ENCODE measurements at regions not wholly inside any gene's neighbourhood (a gene's known extent, or its start where the extent isn't known, plus 50 kb on each side); places are given as distances from the start of the nearest gene placed in this dataset.
"Not testable (repeated sequence)": the region's sequence is repeated elsewhere in the genome, so short reads cannot be mapped to it uniquely, and the experiment has no call there.

DNA sequence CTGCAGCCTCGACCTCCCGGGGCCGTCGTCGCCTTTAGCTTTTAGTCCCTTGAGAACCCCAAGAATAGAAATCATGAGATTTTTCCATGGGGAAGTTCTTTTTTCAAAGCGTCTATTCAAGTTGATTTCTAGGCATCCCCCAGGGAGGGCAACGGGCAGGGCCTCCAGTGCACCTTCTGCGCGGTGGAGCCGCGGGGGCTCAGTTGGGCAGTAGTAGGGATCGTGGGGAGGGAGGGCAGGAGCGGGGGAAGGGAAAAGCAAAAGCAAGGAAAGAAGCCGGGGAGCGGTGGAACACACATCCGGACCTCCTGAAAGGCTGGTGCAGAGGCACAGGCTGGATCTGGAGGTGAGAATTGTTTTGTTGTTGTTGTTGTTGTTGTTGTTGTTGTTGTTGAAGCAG, 103.4 kb downstream of the PPIAL4G start:
- H3K4me3 ChIP-seq (replicated peaks; ENCODE audit: low read depth, low read length): no peak overlapping the region
- TF ChIP-seq, protein P1, sequence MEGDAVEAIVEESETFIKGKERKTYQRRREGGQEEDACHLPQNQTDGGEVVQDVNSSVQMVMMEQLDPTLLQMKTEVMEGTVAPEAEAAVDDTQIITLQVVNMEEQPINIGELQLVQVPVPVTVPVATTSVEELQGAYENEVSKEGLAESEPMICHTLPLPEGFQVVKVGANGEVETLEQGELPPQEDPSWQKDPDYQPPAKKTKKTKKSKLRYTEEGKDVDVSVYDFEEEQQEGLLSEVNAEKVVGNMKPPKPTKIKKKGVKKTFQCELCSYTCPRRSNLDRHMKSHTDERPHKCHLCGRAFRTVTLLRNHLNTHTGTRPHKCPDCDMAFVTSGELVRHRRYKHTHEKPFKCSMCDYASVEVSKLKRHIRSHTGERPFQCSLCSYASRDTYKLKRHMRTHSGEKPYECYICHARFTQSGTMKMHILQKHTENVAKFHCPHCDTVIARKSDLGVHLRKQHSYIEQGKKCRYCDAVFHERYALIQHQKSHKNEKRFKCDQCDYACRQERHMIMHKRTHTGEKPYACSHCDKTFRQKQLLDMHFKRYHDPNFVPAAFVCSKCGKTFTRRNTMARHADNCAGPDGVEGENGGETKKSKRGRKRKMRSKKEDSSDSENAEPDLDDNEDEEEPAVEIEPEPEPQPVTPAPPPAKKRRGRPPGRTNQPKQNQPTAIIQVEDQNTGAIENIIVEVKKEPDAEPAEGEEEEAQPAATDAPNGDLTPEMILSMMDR (IDR thresholded peaks at IDR 0.05; ENCODE audit: low read depth, low read length, missing control alignments): no peak
- no peak for DNase-seq (ENCODE audit: extremely low read depth, low read depth)

DNA sequence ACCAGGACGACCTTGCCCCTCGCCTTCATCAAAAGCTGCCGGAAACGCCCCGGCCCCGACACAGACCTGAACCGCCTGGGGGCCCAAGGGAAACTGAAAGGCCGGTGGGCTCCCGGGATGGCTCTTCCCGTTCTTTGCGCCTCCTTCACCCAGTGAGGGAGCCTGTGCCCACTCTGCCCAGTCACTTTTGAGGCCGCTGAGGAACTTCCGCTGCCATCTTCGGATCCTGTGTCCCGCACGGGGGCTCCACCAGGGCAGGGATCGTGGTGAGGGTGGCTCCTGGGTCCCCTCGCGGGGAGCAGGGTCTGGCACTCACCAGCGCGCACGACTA, 104.0 kb downstream of the PPIAL4G start:
- no peak overlapping the region for H3K4me3 ChIP-seq (replicated peaks; ENCODE audit: low read depth, low read length)
- DNase-seq (ENCODE audit: extremely low read depth, low read depth): no peak
- TF ChIP-seq, protein P1 (IDR thresholded peaks at IDR 0.05; ENCODE audit: low read depth, low read length, missing control alignments): no peak

DNA sequence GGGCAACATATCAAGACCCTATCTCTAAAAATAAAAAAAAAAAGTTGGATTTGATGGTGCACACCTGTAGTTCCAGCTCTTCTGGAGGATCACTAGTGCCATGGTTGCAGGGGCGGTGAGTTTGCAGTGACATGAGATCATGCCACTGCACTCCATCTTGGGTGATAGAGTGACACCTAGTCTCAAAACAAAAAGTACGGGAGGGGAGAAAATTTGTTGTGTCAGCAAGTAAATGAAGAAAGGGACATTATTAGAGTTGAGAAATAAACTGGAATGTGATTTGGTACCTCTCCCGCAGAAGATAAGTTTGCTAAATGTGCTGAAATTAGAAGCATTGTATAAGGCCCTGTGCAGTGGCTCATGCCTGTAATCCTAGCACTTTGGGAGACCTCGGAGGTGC, 105.1 kb downstream of the PPIAL4G start:
- not testable (repeated sequence) for H3K4me3 ChIP-seq (replicated peaks; ENCODE audit: low read depth, low read length); DNase-seq (ENCODE audit: extremely low read depth, low read depth)

DNA sequence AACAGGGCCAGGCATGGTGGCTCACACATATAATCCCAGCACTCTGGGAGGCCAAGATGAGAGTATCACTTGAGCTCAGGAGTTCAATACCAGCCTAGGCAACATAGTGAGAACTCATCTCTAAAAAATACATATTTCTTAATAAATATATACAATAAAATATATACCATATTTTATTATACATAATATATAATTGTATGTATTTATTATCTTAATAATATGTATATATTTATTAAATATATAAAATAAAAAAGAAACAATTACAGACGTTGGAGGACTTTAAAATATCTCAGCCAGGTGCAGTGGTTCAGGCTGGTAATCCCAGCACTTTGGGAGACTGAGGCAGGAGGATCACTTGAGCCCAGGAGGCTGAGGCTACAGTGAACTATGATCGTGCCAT, 106.1 kb downstream of the PPIAL4G start:
- not testable (repeated sequence) for DNase-seq (ENCODE audit: extremely low read depth, low read depth); H3K4me3 ChIP-seq (replicated peaks; ENCODE audit: low read depth, low read length)

DNA sequence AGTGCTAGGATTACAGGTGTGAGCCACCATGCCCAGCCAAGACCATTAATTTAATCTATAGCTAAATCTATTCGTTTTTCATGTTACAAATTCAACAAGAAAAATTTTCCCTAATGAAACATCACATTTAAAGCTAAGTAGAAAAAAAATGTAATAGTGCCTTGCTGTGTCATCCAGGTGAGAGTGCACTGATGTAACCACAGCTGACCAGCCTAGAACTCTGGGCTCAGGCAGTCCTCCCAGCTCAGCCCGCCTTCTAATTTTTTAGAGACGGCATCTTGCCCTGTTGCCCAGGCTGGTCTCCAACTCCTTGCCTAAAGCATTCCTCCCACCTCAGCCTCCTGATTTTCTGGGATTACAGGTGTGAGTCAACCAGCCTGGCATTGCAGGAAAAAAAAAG, 109.0 kb downstream of the PPIAL4G start:
- TF ChIP-seq, protein P1 (IDR thresholded peaks at IDR 0.05; ENCODE audit: low read depth, low read length, missing control alignments): no peak
- H3K4me3 ChIP-seq (replicated peaks; ENCODE audit: low read depth, low read length): no peak overlapping the region
- no peak for DNase-seq (ENCODE audit: extremely low read depth, low read depth)

DNA sequence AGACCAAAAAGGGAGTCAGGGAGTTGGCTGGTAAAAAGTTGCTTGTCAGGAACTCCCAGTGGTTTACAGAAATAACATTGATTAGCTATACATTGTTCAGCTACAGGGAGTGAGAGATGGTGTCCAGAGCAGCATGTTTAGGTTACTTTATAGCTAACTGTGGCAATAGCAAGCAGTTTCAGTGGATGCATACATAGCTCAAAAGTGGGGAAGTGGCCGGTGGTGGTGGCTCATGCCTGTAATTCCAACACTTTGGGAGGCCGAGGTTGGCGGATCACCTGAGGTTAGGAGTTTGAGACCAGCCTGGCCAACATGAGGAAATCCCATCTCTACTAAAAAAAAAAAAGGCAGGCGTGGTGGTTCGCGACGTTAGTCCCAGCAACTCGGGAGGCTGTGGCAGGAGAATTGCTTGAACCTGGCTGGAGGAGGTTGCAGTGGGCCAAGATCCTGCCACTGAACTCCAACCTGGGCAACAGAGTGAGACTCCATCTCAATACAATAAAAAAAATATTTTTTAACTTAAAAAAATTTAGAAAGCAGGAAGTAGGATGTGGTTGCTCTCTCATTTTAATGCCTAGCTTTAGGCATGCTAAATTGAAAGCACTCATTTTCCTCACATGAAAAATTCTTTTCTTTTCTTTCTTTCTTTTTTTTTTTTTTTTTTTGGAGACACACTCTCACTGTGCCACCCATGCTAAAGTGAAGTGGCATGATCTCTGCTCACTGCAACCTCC, 109.7 kb downstream of the PPIAL4G start:
- H3K4me3 ChIP-seq (replicated peaks; ENCODE audit: low read depth, low read length): no peak overlapping the region
- TF ChIP-seq, protein P1 (IDR thresholded peaks at IDR 0.05; ENCODE audit: low read depth, low read length, missing control alignments): no peak
- DNase-seq (ENCODE audit: extremely low read depth, low read depth): no peak

DNA sequence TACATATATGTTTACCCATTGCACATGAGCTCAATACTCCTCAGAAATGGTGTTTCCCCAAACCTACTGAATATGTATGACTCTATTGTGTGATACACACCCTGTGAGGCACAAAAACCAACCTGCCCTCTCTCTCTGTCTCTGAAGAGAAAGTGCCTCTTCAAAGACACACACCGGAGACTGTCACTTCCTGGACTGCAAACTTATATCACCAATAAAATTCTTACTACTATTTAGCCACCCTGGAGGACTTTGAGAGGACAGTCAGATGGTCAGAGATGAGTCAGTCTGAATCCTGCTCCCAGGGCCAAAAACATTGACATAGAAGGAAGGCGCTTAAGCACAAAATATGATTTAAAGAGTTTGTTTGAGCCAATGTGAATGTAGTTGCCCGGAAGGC, 110.4 kb downstream of the PPIAL4G start:
- H3K4me3 ChIP-seq (replicated peaks; ENCODE audit: low read depth, low read length): no peak overlapping the region
- TF ChIP-seq, protein P1 (IDR thresholded peaks at IDR 0.05; ENCODE audit: low read depth, low read length, missing control alignments): no peak
- DNase-seq (ENCODE audit: extremely low read depth, low read depth): no peak

DNA sequence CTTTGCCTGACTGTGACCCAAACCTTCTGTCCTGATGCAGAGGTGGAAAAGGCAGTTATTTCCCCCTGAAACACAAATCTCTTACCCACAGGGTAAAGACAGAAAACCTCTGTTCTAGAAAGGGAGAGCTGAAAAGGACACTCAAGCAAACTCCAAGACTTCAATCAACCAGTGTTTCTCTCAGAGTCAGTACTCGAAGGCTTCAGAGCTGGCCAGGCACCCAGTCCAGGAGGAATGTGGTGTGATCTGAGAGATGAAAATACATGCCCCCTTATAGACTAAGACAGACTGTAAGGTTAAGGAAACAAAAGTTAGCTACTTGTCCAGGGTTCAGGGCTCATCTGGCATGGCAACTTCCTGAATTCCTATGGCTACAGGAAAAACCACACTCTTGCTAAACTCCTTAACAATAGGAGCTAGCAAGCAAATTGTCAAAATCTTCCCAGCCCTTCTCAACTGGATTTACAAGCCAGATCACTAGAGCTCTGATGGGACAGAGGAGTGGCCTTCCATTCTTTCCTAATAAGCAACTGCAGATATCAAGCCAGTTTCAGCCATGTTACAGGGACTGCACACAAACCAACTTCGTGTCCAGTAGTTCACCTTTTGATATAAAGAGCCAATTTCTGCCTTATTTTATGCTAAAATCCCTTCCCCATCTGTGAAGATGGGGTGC, 110.9 kb downstream of the PPIAL4G start:
- DNase-seq (ENCODE audit: extremely low read depth, low read depth); H3K4me3 ChIP-seq (replicated peaks; ENCODE audit: low read depth, low read length): not testable (repeated sequence)

All from HFF-Myc (cell line).